NCI-H146 (cell line): ENCODE measurements at regions not wholly inside any gene's neighbourhood (a gene's known extent, or its start where the extent isn't known, plus 50 kb on each side); places are given as distances from the start of the nearest gene placed in this dataset.

Experiments
- DNase-seq: peaks from one replicate; lab custom pipeline; 2025; lab: John Stamatoyannopoulos, UW

GRCh38 chr11:39294648-39295047 lies 2164.8 kb downstream of the LRRC4C start:
- DNase-seq = no peak

- DNase-seq = no peak
Observed at GRCh38 chr11:39288011-39288410, 2171.4 kb downstream of the LRRC4C start.

GRCh38 chr11:39268176-39268690 lies 2191.2 kb downstream of the LRRC4C start:
- no peak for DNase-seq

GRCh38 chr11:39255648-39256047 lies 2203.8 kb downstream of the LRRC4C start:
- DNase-seq = no peak

- DNase-seq = no peak
Observed at GRCh38 chr11:39249566-39250365, 2209.7 kb downstream of the LRRC4C start.

- no peak for DNase-seq
Observed at GRCh38 chr11:39247570-39248137, 2211.8 kb downstream of the LRRC4C start.

GRCh38 chr11:39239553-39239952 lies 2219.9 kb downstream of the LRRC4C start:
- DNase-seq = no peak

- no peak for DNase-seq
Observed at GRCh38 chr11:39236916-39237315, 2222.5 kb downstream of the LRRC4C start.

- DNase-seq = no peak
Observed at GRCh38 chr11:39221550-39222138, 2237.8 kb downstream of the LRRC4C start.

GRCh38 chr11:39220501-39221230 lies 2238.8 kb downstream of the LRRC4C start:
- no peak for DNase-seq

GRCh38 chr11:39220069-39220468 lies 2239.4 kb downstream of the LRRC4C start:
- no peak for DNase-seq

- DNase-seq = no peak
Observed at GRCh38 chr11:39209981-39210380, 2249.5 kb downstream of the LRRC4C start.

GRCh38 chr11:39205236-39205995 lies 2254.0 kb downstream of the LRRC4C start:
- DNase-seq = no peak

GRCh38 chr11:39192671-39193070 lies 2266.8 kb downstream of the LRRC4C start:
- no peak for DNase-seq

GRCh38 chr11:39190751-39191150 lies 2268.7 kb downstream of the LRRC4C start:
- DNase-seq = no peak

- DNase-seq = no peak
Observed at GRCh38 chr11:39177678-39178077, 2281.8 kb downstream of the LRRC4C start.

GRCh38 chr11:39174965-39175364 lies 2284.5 kb downstream of the LRRC4C start:
- DNase-seq = no peak

- no peak for DNase-seq
Observed at GRCh38 chr11:39174196-39174595, 2285.3 kb downstream of the LRRC4C start.

GRCh38 chr11:39165021-39165420 lies 2294.4 kb downstream of the LRRC4C start:
- no peak for DNase-seq

GRCh38 chr11:39149214-39149613 lies 2310.2 kb downstream of the LRRC4C start:
- no peak for DNase-seq

- no peak for DNase-seq
Observed at GRCh38 chr11:39145346-39145745, 2314.1 kb downstream of the LRRC4C start.
